GM12864 (cell line): ENCODE measurements at regions not wholly inside any gene's neighbourhood (a gene's known extent, or its start where the extent isn't known, plus 50 kb on each side); places are given as distances from the start of the nearest gene placed in this dataset.

Experiments used
- DNase-seq: peaks from one replicate; pipeline ENCODE4 v3.0.0-alpha.2; 2011; ENCODE audit warnings: low read depth
- H3K4me3 ChIP-seq: 2 replicates; pipeline ENCODE4 v1.5.1; 2011; ENCODE audit warnings: mild to moderate bottlenecking, low read depth, low read length, control low read depth
- CTCF ChIP-seq: IDR thresholded peaks from 2 replicates; pipeline ENCODE4 v1.5.1; 2011; ENCODE audit warnings: low read depth, mild to moderate bottlenecking, moderate library complexity, low read length, control low read depth, inconsistent platforms; ENCODE audit errors: missing control alignments

GRCh38 chr1:239456788-239457187, 70.4 kb downstream of the CHRM3 start:
- H3K4me3 ChIP-seq, result no peak overlapping the region
- TF ChIP-seq CTCF, result no peak
- no peak for DNase-seq

GRCh38 chr1:239457491-239458143, 71.2 kb downstream of the CHRM3 start:
- no peak overlapping the region for H3K4me3 ChIP-seq
- no peak for DNase-seq
- no peak for TF ChIP-seq CTCF

- TF ChIP-seq CTCF, result no peak
Observed at GRCh38 chr1:239458144-239458500, 71.8 kb downstream of the CHRM3 start.

GRCh38 chr1:239467730-239468129, 81.4 kb downstream of the CHRM3 start:
- no peak for TF ChIP-seq CTCF
- no peak overlapping the region for H3K4me3 ChIP-seq
- no peak for DNase-seq

More at GRCh38 chr1:239458144-239458500, 71.8 kb downstream of the CHRM3 start:
- DNase-seq, result no peak
- H3K4me3 ChIP-seq, result no peak overlapping the region

GRCh38 chr1:239478069-239478468, 91.7 kb downstream of the CHRM3 start:
- DNase-seq, result no peak
- no peak overlapping the region for H3K4me3 ChIP-seq
- no peak for TF ChIP-seq CTCF

DNA sequence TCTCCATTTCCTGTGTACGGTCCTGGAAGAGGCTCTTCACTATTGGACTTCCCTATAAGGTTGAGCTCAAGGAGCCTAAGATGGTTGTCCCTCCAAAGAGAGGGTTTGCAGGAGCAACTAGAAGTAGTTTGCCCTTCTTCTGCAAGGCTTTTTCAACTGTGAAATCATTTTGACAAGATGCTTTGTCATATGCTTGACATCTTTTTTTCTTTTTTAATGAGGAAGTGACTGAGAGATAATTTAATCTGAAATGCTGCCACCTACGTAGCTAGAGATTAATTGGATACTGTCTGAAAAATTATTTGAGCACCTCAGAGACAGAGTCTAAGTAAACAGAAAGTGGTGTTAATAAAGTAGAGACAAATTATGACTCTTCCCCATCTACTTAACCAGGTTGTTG, 97.0 kb downstream of the CHRM3 start:
- no peak for TF ChIP-seq CTCF
- DNase-seq, result no peak
- H3K4me3 ChIP-seq, result no peak overlapping the region

- TF ChIP-seq CTCF, result no peak
- DNase-seq, result no peak
- H3K4me3 ChIP-seq, result no peak overlapping the region
Observed at GRCh38 chr1:239493811-239494414, 107.5 kb downstream of the CHRM3 start.
